Neural cell (in vitro differentiated cells): ENCODE measurements at regions not wholly inside any gene's neighbourhood (a gene's known extent, or its start where the extent isn't known, plus 50 kb on each side); places are given as distances from the start of the nearest gene placed in this dataset.

ENCODE experiments used
- H2AFZ ChIP-seq: fragments of 200-600, 300-800 bp; sonication (generic), shearing (Covaris generic); 2 replicates; pipeline ENCODE4 v1.6.0; 2014; ENCODE audit warnings: low read depth, mild to moderate bottlenecking, antibody characterized with exemption, low read length, moderate library complexity
- H3F3A ChIP-seq: fragments of 200-600 bp; shearing (Covaris generic); 2 replicates; pipeline ENCODE4 v1.6.1; 2016; ENCODE audit warnings: mild to moderate bottlenecking, moderate library complexity, mixed read lengths, antibody characterized with exemption, low read length; ENCODE audit not compliant: insufficient read depth, poor library complexity, severe bottlenecking
- H3K27ac ChIP-seq: fragments of 200-600, 300-800 bp; sonication (generic), shearing (Covaris generic); 2 replicates; pipeline ENCODE4 v1.5.1; 2014; ENCODE audit warnings: mild to moderate bottlenecking, low read length, moderate library complexity
- H3K27me3 ChIP-seq: fragments of 300-800, 200-600 bp; sonication (generic), shearing (Covaris generic); 2 replicates; pipeline ENCODE4 v1.6.0; 2014; ENCODE audit warnings: mild to moderate bottlenecking, low read depth, low read length, moderate library complexity; ENCODE audit not compliant: insufficient read depth
- H3K36me3 ChIP-seq: fragments of 300-800, 200-600 bp; sonication (generic), shearing (Covaris generic); 2 replicates; pipeline ENCODE4 v1.5.1; 2014; ENCODE audit warnings: mild to moderate bottlenecking, antibody characterized with exemption, low read length, moderate library complexity; ENCODE audit not compliant: insufficient read depth
- H3K4me2 ChIP-seq: fragments of 300-800, 200-600 bp; sonication (generic), shearing (Covaris generic); 2 replicates; pipeline ENCODE4 v1.6.0; 2014; ENCODE audit warnings: mild to moderate bottlenecking, low read length
- H3K4me3 ChIP-seq: fragments of 300-800, 200-600 bp; sonication (generic), shearing (Covaris generic); 2 replicates; pipeline ENCODE4 v1.5.1; 2014; ENCODE audit warnings: mild to moderate bottlenecking, low read length, moderate library complexity
- H3K79me2 ChIP-seq: fragments of 200-600 bp; shearing (Covaris generic); replicated peaks from 2 replicates; pipeline ENCODE4 v1.6.0; 2014; ENCODE audit warnings: mild to moderate bottlenecking, low read length, moderate library complexity; ENCODE audit not compliant: insufficient read depth
- H3K9ac ChIP-seq: fragments of 300-800, 200-600 bp; sonication (generic), shearing (Covaris generic); 2 replicates; pipeline ENCODE4 v1.6.1; 2016; ENCODE audit warnings: mild to moderate bottlenecking, low read length, mixed read lengths
- H3K9me2 ChIP-seq: fragments of 200-600 bp; shearing (Covaris generic); 2 replicates; pipeline ENCODE4 v1.6.1; 2016; ENCODE audit warnings: mild to moderate bottlenecking, low read length, mixed read lengths; ENCODE audit not compliant: insufficient read depth
- H3K9me3 ChIP-seq: fragments of 200-600, 300-800 bp; sonication (generic), shearing (Covaris generic); 2 replicates; pipeline ENCODE4 v1.6.1; 2016; ENCODE audit warnings: mild to moderate bottlenecking, mixed run types, low read length, moderate library complexity, mixed read lengths
- H4K20me1 ChIP-seq: fragments of 200-600 bp; shearing (Covaris generic); 2 replicates; pipeline ENCODE4 v1.6.1; 2016; ENCODE audit warnings: mild to moderate bottlenecking, mixed run types; ENCODE audit not compliant: insufficient read depth
- MXI1 ChIP-seq: fragments of 450-650 bp; conservative IDR thresholded peaks from 2 replicates; pipeline ENCODE4 v1.6.1; 2014; ENCODE audit warnings: antibody characterized with exemption, mild to moderate bottlenecking; ENCODE audit not compliant: poor library complexity, severe bottlenecking
- POLR2AphosphoS5 ChIP-seq: IDR thresholded peaks from 2 replicates; pipeline ENCODE4 v1.6.1; 2012
- RAD21 ChIP-seq: fragments of 450-650 bp; conservative IDR thresholded peaks from 2 replicates; pipeline ENCODE4 v1.6.1; 2014; ENCODE audit warnings: antibody characterized with exemption, mild to moderate bottlenecking, moderate library complexity
- SMC3 ChIP-seq: fragments of 450-650 bp; conservative IDR thresholded peaks from 2 replicates; pipeline ENCODE4 v1.6.1; 2014; ENCODE audit warnings: antibody characterized with exemption, mild to moderate bottlenecking, moderate library complexity; ENCODE audit not compliant: poor library complexity
- TF ChIP-seq, protein P1 (sequence below): fragments of 450-650 bp; IDR thresholded peaks from 2 replicates; pipeline ENCODE4 v1.5.1; 2014; ENCODE audit warnings: antibody characterized with exemption, mild to moderate bottlenecking, moderate library complexity; ENCODE audit not compliant: poor library complexity, severe bottlenecking
- TF ChIP-seq, protein P2 (sequence below): IDR thresholded peaks from 2 replicates; pipeline ENCODE4 v1.6.1; 2012; ENCODE audit warnings: borderline replicate concordance

DNA sequence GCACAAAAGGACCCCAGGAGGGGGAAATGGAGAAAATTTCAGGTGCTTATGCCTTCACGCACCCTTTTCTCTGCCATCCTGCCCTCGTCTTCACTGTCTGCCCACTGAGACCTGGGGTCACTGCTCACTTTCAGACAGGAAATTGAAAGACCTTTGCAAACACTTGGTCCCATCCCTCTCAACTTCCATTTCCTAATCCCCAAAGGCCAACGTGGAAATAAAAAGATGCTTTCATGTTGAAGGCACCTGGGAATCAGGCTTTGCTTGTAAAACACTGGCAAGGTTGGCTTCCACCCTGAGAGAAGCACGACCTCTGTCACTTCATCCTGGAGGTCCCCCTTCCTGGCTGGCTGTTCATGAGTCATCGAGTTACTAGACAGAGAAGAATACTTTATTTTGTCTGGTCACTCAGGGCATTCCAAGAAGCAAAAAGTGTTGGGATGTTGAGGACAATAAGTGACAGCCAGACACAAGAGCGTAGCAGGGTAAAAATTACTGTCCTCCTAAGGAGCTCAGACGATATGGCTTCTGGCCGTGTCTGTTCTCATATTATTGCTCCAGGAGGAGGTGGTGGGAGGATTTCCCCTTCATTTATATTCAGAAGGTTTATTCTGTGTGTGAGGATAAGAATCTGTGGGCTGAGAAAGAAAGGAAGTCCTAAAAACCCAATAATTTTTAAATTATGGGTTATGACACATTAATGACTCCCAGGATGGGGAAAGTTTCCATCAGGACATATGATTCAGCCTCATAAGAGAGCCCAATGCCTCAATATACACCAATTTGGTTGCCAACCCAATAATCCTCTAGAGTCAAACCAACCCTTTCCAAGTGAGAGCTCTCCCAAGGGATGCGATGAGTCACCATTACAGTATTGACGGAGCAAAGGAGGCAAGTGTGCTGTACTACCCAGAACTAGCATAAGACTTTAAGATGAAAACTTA is 409.0 kb downstream of the COG6 start (continued):
- TF ChIP-seq, protein P1, sequence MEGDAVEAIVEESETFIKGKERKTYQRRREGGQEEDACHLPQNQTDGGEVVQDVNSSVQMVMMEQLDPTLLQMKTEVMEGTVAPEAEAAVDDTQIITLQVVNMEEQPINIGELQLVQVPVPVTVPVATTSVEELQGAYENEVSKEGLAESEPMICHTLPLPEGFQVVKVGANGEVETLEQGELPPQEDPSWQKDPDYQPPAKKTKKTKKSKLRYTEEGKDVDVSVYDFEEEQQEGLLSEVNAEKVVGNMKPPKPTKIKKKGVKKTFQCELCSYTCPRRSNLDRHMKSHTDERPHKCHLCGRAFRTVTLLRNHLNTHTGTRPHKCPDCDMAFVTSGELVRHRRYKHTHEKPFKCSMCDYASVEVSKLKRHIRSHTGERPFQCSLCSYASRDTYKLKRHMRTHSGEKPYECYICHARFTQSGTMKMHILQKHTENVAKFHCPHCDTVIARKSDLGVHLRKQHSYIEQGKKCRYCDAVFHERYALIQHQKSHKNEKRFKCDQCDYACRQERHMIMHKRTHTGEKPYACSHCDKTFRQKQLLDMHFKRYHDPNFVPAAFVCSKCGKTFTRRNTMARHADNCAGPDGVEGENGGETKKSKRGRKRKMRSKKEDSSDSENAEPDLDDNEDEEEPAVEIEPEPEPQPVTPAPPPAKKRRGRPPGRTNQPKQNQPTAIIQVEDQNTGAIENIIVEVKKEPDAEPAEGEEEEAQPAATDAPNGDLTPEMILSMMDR = no peak
- TF ChIP-seq RAD21 = no peak

DNA sequence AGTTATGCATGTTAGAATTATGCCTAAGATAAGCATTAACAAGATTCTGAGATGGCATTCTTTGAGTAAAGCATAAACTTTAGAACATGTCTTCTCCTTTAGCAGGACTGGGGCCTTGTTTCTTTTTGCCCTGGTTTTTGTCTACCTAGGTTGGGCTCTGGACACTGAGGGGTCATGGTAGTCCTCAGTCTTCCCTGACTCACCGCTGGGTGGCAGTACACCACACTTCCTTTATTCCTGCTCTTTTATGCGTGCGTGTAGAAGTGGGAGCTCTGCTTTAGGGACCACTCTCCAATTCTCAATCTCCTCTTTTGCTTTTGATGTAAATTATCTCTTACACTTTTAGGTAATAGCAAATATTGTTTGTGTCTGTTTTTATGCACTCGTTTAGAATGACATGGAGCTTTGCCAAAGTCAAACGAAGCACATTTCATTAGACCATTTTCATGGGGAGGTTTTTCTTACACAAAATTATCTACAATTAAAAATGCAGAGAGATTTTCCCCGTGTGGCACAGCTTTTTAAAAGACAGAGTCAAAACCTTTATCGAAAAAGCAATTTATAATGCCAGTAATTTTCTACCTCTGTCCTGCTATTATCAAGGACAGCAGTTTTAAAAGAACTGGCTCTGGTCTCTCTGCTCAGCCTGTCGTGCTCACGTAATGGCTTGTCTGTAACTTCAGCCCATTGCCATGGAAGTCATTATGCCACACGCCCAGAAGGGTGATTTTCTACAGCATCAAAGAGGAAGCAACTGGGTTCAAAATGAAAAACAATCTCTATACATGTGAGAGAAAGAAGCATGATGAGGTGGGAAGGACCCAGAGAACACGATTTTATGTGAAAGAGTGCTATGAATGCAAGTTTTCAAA is 413.9 kb downstream of the COG6 start:
- no peaks in the 10 kb centered on the region for H3K36me3 ChIP-seq
- no peak overlapping the region for H3K27ac ChIP-seq

DNA sequence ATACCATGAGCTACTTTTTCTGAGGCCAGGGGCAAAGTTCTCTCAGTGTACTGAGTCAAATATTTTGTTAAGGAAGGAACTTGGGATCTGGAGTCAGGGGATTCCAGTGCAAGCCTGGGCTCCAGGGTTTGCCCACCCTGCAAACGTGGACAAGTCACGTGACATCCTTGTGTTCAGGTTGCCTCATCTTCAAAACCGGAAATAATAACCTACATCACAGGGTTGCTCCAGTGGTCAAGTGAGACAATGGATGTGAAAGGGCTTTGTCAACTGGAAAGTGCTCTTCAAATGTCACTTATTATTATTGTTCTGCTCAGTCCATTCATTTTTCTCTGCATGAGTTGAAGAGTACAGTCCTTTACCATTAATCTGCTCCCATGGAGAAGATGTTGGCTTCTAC is 414.9 kb downstream of the COG6 start:
- H3K4me2 ChIP-seq = no peak overlapping the region
- TF ChIP-seq, protein P2, sequence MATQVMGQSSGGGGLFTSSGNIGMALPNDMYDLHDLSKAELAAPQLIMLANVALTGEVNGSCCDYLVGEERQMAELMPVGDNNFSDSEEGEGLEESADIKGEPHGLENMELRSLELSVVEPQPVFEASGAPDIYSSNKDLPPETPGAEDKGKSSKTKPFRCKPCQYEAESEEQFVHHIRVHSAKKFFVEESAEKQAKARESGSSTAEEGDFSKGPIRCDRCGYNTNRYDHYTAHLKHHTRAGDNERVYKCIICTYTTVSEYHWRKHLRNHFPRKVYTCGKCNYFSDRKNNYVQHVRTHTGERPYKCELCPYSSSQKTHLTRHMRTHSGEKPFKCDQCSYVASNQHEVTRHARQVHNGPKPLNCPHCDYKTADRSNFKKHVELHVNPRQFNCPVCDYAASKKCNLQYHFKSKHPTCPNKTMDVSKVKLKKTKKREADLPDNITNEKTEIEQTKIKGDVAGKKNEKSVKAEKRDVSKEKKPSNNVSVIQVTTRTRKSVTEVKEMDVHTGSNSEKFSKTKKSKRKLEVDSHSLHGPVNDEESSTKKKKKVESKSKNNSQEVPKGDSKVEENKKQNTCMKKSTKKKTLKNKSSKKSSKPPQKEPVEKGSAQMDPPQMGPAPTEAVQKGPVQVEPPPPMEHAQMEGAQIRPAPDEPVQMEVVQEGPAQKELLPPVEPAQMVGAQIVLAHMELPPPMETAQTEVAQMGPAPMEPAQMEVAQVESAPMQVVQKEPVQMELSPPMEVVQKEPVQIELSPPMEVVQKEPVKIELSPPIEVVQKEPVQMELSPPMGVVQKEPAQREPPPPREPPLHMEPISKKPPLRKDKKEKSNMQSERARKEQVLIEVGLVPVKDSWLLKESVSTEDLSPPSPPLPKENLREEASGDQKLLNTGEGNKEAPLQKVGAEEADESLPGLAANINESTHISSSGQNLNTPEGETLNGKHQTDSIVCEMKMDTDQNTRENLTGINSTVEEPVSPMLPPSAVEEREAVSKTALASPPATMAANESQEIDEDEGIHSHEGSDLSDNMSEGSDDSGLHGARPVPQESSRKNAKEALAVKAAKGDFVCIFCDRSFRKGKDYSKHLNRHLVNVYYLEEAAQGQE = no peak
- no peak for TF ChIP-seq POLR2AphosphoS5
- no peak for TF ChIP-seq SMC3
- TF ChIP-seq RAD21 = no peak
- no peak for TF ChIP-seq MXI1
- no peaks in the 10 kb centered on the region for H4K20me1 ChIP-seq
- H3K79me2 ChIP-seq = no peaks in the 10 kb centered on the region
- no peak overlapping the region for H2AFZ ChIP-seq
- no peaks in the 10 kb centered on the region for H3K9me2 ChIP-seq
- peaks cover 27% of the 10 kb centered on the region for H3K27me3 ChIP-seq
- no peaks in the 10 kb centered on the region for H3F3A ChIP-seq
- no peak overlapping the region for H3K27ac ChIP-seq
- no peak overlapping the region for H3K9ac ChIP-seq
- no peaks in the 10 kb centered on the region for H3K36me3 ChIP-seq
- H3K4me3 ChIP-seq = no peak overlapping the region
- no peaks in the 10 kb centered on the region for H3K9me3 ChIP-seq

More for the DNA sequence above, 413.9 kb downstream of the COG6 start:
- no peak overlapping the region for H2AFZ ChIP-seq
- no peak overlapping the region for H3K4me2 ChIP-seq
- peaks cover 27% of the 10 kb centered on the region for H3K27me3 ChIP-seq
- TF ChIP-seq SMC3 = peak; percentile 78
- TF ChIP-seq POLR2AphosphoS5 = no peak
- TF ChIP-seq, protein P1 = peak; percentile 75
- TF ChIP-seq RAD21 = peak; percentile 80
- no peaks in the 10 kb centered on the region for H3K9me3 ChIP-seq
- H3K9me2 ChIP-seq = no peaks in the 10 kb centered on the region
- no peak overlapping the region for H3K4me3 ChIP-seq
- no peak overlapping the region for H3K9ac ChIP-seq
- H3K79me2 ChIP-seq = no peaks in the 10 kb centered on the region
- H4K20me1 ChIP-seq = no peaks in the 10 kb centered on the region
- H3F3A ChIP-seq = no peaks in the 10 kb centered on the region
